Epidermal melanocyte (primary cell): ENCODE measurements at regions not wholly inside any gene's neighbourhood (a gene's known extent, or its start where the extent isn't known, plus 50 kb on each side); places are given as distances from the start of the nearest gene placed in this dataset.
"Not testable (repeated sequence)": the region's sequence is repeated elsewhere in the genome, so short reads cannot be mapped to it uniquely, and the experiment has no call there.

Source experiments
- DNase-seq: peaks from one replicate; pipeline ENCODE4 v3.0.0; 2011; ENCODE audit warnings: low spot score; ENCODE audit not compliant: insufficient read length

- no peak for DNase-seq
Measured at GRCh38 chr1:165147799-165148198, 208.7 kb downstream of the LMX1A start.

- DNase-seq: no peak
Measured at GRCh38 chr1:165144757-165145397, 211.6 kb downstream of the LMX1A start.

GRCh38 chr1:165143437-165144065, 213.0 kb downstream of the LMX1A start:
- DNase-seq: no peak

GRCh38 chr1:165138960-165139359, 217.6 kb downstream of the LMX1A start:
- DNase-seq: no peak

- no peak for DNase-seq
Measured at GRCh38 chr1:165137551-165138316, 218.8 kb downstream of the LMX1A start.

GRCh38 chr1:165134431-165134830, 222.1 kb downstream of the LMX1A start:
- no peak for DNase-seq

- no peak for DNase-seq
Measured at GRCh38 chr1:165129568-165130164, 226.8 kb downstream of the LMX1A start.

- DNase-seq: no peak
Measured at GRCh38 chr1:165124772-165125171, 231.7 kb downstream of the LMX1A start.

- no peak for DNase-seq
Measured at GRCh38 chr1:165119086-165119485, 237.4 kb downstream of the LMX1A start.

GRCh38 chr1:165117482-165117881, 239.0 kb downstream of the LMX1A start:
- DNase-seq: no peak

- no peak for DNase-seq
Measured at GRCh38 chr1:165116732-165117131, 239.8 kb downstream of the LMX1A start.

GRCh38 chr1:165116171-165116570, 240.3 kb downstream of the LMX1A start:
- DNase-seq: no peak

GRCh38 chr1:165114889-165115285, 241.6 kb downstream of the LMX1A start:
- no peak for DNase-seq

GRCh38 chr1:165114022-165114888, 242.3 kb downstream of the LMX1A start:
- DNase-seq: no peak

- no peak for DNase-seq
Measured at GRCh38 chr1:165112260-165112659, 244.3 kb downstream of the LMX1A start.

GRCh38 chr1:165109013-165109412, 247.5 kb downstream of the LMX1A start:
- DNase-seq: no peak

- not testable (repeated sequence) for DNase-seq
Measured at GRCh38 chr1:165092542-165093162, 263.9 kb downstream of the LMX1A start.

GRCh38 chr1:165080253-165080896, 276.1 kb downstream of the LMX1A start:
- no peak for DNase-seq

- no peak for DNase-seq
Measured at GRCh38 chr1:165078391-165078790, 278.1 kb downstream of the LMX1A start.

GRCh38 chr1:165075725-165076370, 280.7 kb downstream of the LMX1A start:
- DNase-seq: no peak
